Astrocyte of the spinal cord (primary cell): ENCODE measurements at regions not wholly inside any gene's neighbourhood (a gene's known extent, or its start where the extent isn't known, plus 50 kb on each side); places are given as distances from the start of the nearest gene placed in this dataset.

Experiments
- DNase-seq: peaks from one replicate; pipeline ENCODE4 v3.0.0; 2011; ENCODE audit warnings: low read depth, low spot score
- H3K4me3 ChIP-seq: 2 replicates; pipeline ENCODE4 v1.5.1; 2011; ENCODE audit warnings: low read depth, mild to moderate bottlenecking, low read length, moderate library complexity
- CTCF ChIP-seq: IDR thresholded peaks from 2 replicates; pipeline ENCODE4 v1.5.1; 2012; ENCODE audit warnings: low read depth, mild to moderate bottlenecking, low read length, inconsistent platforms
- in situ Hi-C: cut with HindIII; loops from 2 replicates; pipeline ENCODE4 v1.10.0; 2017; ENCODE audit warnings: low sequenced_read_pairs

GRCh38 chr22:48737461-48738203 is 1090.0 kb downstream of the BRD1 start:
- no peak overlapping the region for H3K4me3 ChIP-seq
- TF ChIP-seq CTCF: no peak
- in situ Hi-C loops: no loop called here
- no peak for DNase-seq

DNA sequence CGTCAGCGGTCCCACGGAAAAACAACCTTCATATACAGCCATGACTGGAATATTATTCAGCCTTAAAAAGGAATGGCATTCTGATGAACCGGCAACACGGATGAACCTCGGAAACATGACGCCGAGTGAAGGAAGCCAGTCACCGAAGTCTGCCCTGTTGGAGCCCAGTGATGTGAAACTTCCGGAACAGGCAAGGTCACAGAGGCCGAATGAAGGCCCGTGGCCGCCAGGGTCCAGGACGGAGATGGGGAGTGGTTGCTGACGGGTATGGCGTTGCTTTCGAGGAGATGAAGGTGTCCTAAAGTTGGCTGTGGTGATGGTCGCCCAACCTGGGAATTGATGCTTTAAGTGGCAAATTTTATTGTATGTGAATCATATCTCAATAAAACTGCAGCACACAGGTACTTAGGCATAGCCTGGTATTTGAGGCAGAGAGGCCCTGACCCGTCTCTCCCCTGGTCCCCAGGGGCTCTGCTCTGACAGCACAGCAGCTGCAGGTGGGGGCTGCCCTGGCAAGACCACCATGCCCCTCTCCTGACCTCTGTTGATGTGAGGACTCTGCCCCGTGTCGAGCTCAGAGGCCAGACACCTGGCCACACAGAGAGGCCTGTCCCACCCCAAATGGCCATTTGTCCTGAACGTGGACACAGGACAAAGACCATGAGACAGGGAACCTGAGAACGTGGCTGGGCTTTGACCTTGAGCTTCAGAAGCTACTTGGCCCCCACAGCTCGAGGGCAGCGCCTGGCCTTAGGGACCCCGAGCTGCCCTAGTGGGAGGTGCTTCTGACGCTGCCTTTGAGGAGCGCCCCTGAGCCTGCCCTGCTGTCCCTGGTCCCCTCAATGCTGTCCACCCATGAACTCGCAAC is 1090.8 kb downstream of the BRD1 start:
- H3K4me3 ChIP-seq: no peak overlapping the region
- in situ Hi-C loops: no loop called here
- TF ChIP-seq CTCF: no peak
- DNase-seq: no peak

- no peak for DNase-seq
- no peak overlapping the region for H3K4me3 ChIP-seq
- TF ChIP-seq CTCF: no peak
- in situ Hi-C loops: no loop called here
These were observed 1092.7 kb downstream of the BRD1 start for GRCh38 chr22:48734961-48735360.

DNA sequence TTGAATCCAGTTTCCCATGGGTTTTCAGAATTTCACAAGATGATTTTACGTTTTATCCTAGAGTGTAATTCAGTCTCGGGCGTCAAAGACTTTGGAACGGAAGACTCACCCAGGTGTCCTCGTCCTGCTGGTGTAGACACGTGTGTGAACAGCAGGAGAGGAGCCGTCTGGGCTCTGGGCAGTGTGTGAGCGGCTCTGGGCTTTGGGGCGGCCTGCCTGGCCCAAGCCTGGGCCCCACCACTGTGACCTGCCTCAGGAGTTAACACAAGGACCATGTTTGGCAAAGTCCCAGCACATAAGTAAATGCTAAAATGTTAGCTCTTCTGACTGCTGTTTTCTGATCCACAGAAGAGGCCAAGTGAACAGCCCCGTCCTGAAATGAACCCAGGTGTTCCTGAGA is 1093.3 kb downstream of the BRD1 start:
- TF ChIP-seq CTCF: no peak
- DNase-seq: no peak
- no peak overlapping the region for H3K4me3 ChIP-seq
- in situ Hi-C loops: no loop called here

GRCh38 chr22:48729499-48730171 is 1098.0 kb downstream of the BRD1 start:
- no peak for TF ChIP-seq CTCF
- no peak for DNase-seq
- H3K4me3 ChIP-seq: no peak overlapping the region
- in situ Hi-C loops: no loop called here

- DNase-seq: no peak
- no peak overlapping the region for H3K4me3 ChIP-seq
- in situ Hi-C loops: no loop called here
- no peak for TF ChIP-seq CTCF
These were observed 1100.1 kb downstream of the BRD1 start for GRCh38 chr22:48727454-48728058.
